H1 (cell line): ENCODE measurements at regions not wholly inside any gene's neighbourhood (a gene's known extent, or its start where the extent isn't known, plus 50 kb on each side); places are given as distances from the start of the nearest gene placed in this dataset.

Experiments
- CTCF ChIA-PET: fragments of 300-600 bp; sonication (Branson Sonifier 250); formaldehyde crosslinking; loops from one replicate; lab custom pipeline; 2021; ENCODE audit not compliant: partially characterized antibody; lab: Charles Lee
- POLR2A ChIA-PET: fragments of 300-600 bp; sonication (Branson Sonifier 250); formaldehyde crosslinking; loops from one replicate; lab custom pipeline; 2021; ENCODE audit warnings: inconsistent platforms; ENCODE audit not compliant: partially characterized antibody; lab: Charles Lee
- DNase-seq, 2 experiments: peaks; one replicate each; pipeline versions ENCODE4 v3.0.0 to v3.0.0-alpha.2; 2010 to 2022; ENCODE audit warnings: low spot score in 2 of 2, low read depth in 1 of 2, mixed read lengths in 1 of 2
- FAIRE-seq: peaks from 2 replicates; lab custom pipeline; 2011; peaks lifted over from hg19 to GRCh38; lab: Jason Lieb, UNC
- H2AFZ ChIP-seq: 2 replicates; pipeline ENCODE4 v1.8.1; 2012; ENCODE audit warnings: low read length, inconsistent platforms
- H2AK5ac ChIP-seq: 2 replicates; pipeline ENCODE4 v1.6.1; 2013; ENCODE audit warnings: low read depth, low read length
- H2BK120ac ChIP-seq: replicated peaks from 2 replicates; pipeline ENCODE3; 2013; ENCODE audit warnings: low read depth, low read length, inconsistent platforms
- H2BK12ac ChIP-seq: 2 replicates; pipeline ENCODE4 v1.6.1; 2013; ENCODE audit warnings: low read depth, low read length
- H2BK15ac ChIP-seq: 2 replicates; pipeline ENCODE4 v1.6.1; 2013; ENCODE audit warnings: low read length
- H2BK20ac ChIP-seq: 2 replicates; pipeline ENCODE4 v1.6.1; 2013; ENCODE audit warnings: low read length
- H2BK5ac ChIP-seq: 2 replicates; pipeline ENCODE4 v1.6.1; 2013; ENCODE audit warnings: low read depth, low read length
- H3K14ac ChIP-seq: 2 replicates; pipeline ENCODE4 v1.6.1; 2013; ENCODE audit warnings: inconsistent platforms; ENCODE audit not compliant: insufficient read length
- H3K18ac ChIP-seq: 2 replicates; pipeline ENCODE4 v1.6.1; 2013; ENCODE audit warnings: low read length; ENCODE audit errors: extremely low read depth
- H3K23ac ChIP-seq: 2 replicates; pipeline ENCODE4 v1.6.1; 2013; ENCODE audit warnings: inconsistent platforms; ENCODE audit not compliant: insufficient read length
- H3K23me2 ChIP-seq: 2 replicates; pipeline ENCODE4 v1.6.1; 2013; ENCODE audit warnings: low read depth, low read length
- H3K27ac ChIP-seq: 2 replicates; pipeline ENCODE4 v1.6.1; 2011; ENCODE audit warnings: low read depth, low read length, inconsistent platforms
- H3K27me3 ChIP-seq, 4 experiments: replicated peaks in 1 of 4; 1 replicate in 1 of 4; 2 replicates in 3 of 4; pipeline versions ENCODE4 v1.6.1 to v1.8.1; 2011 to 2013; ENCODE audit warnings: low read length in 3 of 4, mild to moderate bottlenecking in 3 of 4, inconsistent platforms in 2 of 4, mixed read lengths in 2 of 4, moderate library complexity in 1 of 4; ENCODE audit not compliant: control insufficient read depth in 3 of 4, insufficient read depth in 3 of 4; ENCODE audit errors: extremely low read depth in 1 of 4
- H3K36me3 ChIP-seq, 4 experiments: 2 replicates each; pipeline versions ENCODE4 v1.6.1 to v1.8.1; 2011 to 2013; ENCODE audit warnings: mild to moderate bottlenecking in 4 of 4, low read length in 3 of 4, moderate library complexity in 2 of 4, control low read depth in 1 of 4, inconsistent platforms in 1 of 4; ENCODE audit not compliant: insufficient read depth in 4 of 4, control insufficient read depth in 2 of 4
- H3K4ac ChIP-seq: replicated peaks from 2 replicates; pipeline ENCODE3; 2013; ENCODE audit warnings: low read length, low read depth, mixed read lengths, inconsistent platforms; ENCODE audit not compliant: insufficient read length
- H3K4me1 ChIP-seq, 4 experiments: replicated peaks in 1 of 4; 1 replicate in 1 of 4; 2 replicates in 3 of 4; pipeline versions ENCODE4 v1.6.1 to v1.8.1; 2011 to 2013; ENCODE audit warnings: low read length in 3 of 4, inconsistent platforms in 2 of 4, mixed read lengths in 1 of 4; ENCODE audit not compliant: insufficient read depth in 4 of 4, control insufficient read depth in 3 of 4
- H3K4me2 ChIP-seq, 2 experiments: 2 replicates each; pipeline versions ENCODE4 v1.6.1 to v1.8.1; 2011 to 2013; ENCODE audit warnings: low read depth in 2 of 2, low read length in 2 of 2, control low read depth in 1 of 2, inconsistent platforms in 1 of 2, mild to moderate bottlenecking in 1 of 2; ENCODE audit not compliant: insufficient read depth in 1 of 2
- H3K4me3 ChIP-seq, 4 experiments: fragments of 200-600, 300-600 bp in 1 of 4; sonication (generic), shearing (Covaris generic), sonication (Bioruptor Twin) in 1 of 4; 2 replicates each; pipeline versions ENCODE4 v1.5.1 to v1.8.1; 2011 to 2016; ENCODE audit warnings: low read length in 4 of 4, low read depth in 3 of 4, control low read depth in 2 of 4, inconsistent platforms in 2 of 4, mild to moderate bottlenecking in 2 of 4, mixed read lengths in 1 of 4, moderate library complexity in 1 of 4; ENCODE audit not compliant: insufficient read depth in 2 of 4; ENCODE audit errors: extremely low read depth in 1 of 4
- H3K56ac ChIP-seq: replicated peaks from 2 replicates; pipeline ENCODE3; 2013; ENCODE audit warnings: low read depth, mild to moderate bottlenecking, mixed read lengths, low read length, inconsistent platforms; ENCODE audit not compliant: insufficient read length
- H3K79me1 ChIP-seq: 2 replicates; pipeline ENCODE4 v1.6.1; 2013; ENCODE audit warnings: low read depth, low read length, control low read depth
- H3K79me2 ChIP-seq, 2 experiments: 2 replicates each; pipeline versions ENCODE4 v1.6.1 to v1.8.1; 2012 to 2013; ENCODE audit warnings: low read length in 2 of 2, mild to moderate bottlenecking in 2 of 2, inconsistent platforms in 1 of 2; ENCODE audit not compliant: insufficient read depth in 2 of 2, control insufficient read depth in 1 of 2
- H3K9ac ChIP-seq, 4 experiments: replicated peaks in 1 of 4; 1 replicate in 1 of 4; 2 replicates in 3 of 4; pipeline versions ENCODE4 v1.6.1 to v1.8.1; 2011 to 2013; ENCODE audit warnings: low read depth in 3 of 4, low read length in 3 of 4, control low read depth in 2 of 4, mild to moderate bottlenecking in 2 of 4, moderate library complexity in 2 of 4, inconsistent platforms in 1 of 4; ENCODE audit errors: extremely low read depth in 1 of 4
- H3K9me3 ChIP-seq, 2 experiments: 2 replicates each; pipeline versions ENCODE4 v1.6.1 to v1.8.1; 2012 to 2013; ENCODE audit warnings: mild to moderate bottlenecking in 2 of 2, moderate library complexity in 2 of 2, control low read depth in 1 of 2, inconsistent platforms in 1 of 2, low read depth in 1 of 2, low read length in 1 of 2, mixed read lengths in 1 of 2; ENCODE audit not compliant: insufficient read depth in 2 of 2
- H4K20me1 ChIP-seq, 2 experiments: replicated peaks in 1 of 2; 2 replicates each; pipeline versions ENCODE3 to v1.8.1; 2011 to 2013; ENCODE audit warnings: inconsistent platforms in 2 of 2, low read length in 2 of 2, mild to moderate bottlenecking in 1 of 2; ENCODE audit not compliant: insufficient read depth in 2 of 2, control insufficient read depth in 1 of 2
- H4K5ac ChIP-seq: 2 replicates; pipeline ENCODE4 v1.6.1; 2013; ENCODE audit warnings: low read length, low read depth, mixed read lengths, inconsistent platforms; ENCODE audit not compliant: insufficient read length
- H4K8ac ChIP-seq: 2 replicates; pipeline ENCODE4 v1.8.0; 2013; ENCODE audit warnings: mild to moderate bottlenecking, moderate library complexity, low read length, inconsistent platforms; ENCODE audit not compliant: insufficient read depth; ENCODE audit errors: extremely low read depth
- H4K91ac ChIP-seq: replicated peaks from 2 replicates; pipeline ENCODE3; 2013; ENCODE audit warnings: low read length, mixed read lengths, inconsistent platforms; ENCODE audit not compliant: insufficient read length
- BACH1 ChIP-seq: IDR thresholded peaks from 2 replicates; pipeline ENCODE4 v1.6.1; 2012; ENCODE audit warnings: low read length, improper control_type of control experiment
- CHD2 ChIP-seq: IDR thresholded peaks from 2 replicates; pipeline ENCODE4 v1.6.1; 2012; ENCODE audit warnings: low read length, improper control_type of control experiment
- E2F6 ChIP-seq: IDR thresholded peaks from 2 replicates; pipeline ENCODE4 v1.6.1; 2012; ENCODE audit warnings: inconsistent platforms
- GTF2F1 ChIP-seq: IDR thresholded peaks from 2 replicates; pipeline ENCODE4 v1.6.1; 2012; ENCODE audit warnings: low read depth, low read length, improper control_type of control experiment, borderline replicate concordance
- HDAC6 ChIP-seq: IDR thresholded peaks from one replicate; pipeline ENCODE4 v1.7.1; 2012; ENCODE audit warnings: low read depth, mild to moderate bottlenecking, inconsistent platforms, low read length, moderate library complexity
- KDM4A ChIP-seq: IDR thresholded peaks from one replicate; pipeline ENCODE4 v1.7.1; 2012; ENCODE audit warnings: low read depth, mild to moderate bottlenecking, moderate library complexity, low read length, inconsistent platforms; ENCODE audit not compliant: severe bottlenecking
- NANOG ChIP-seq: IDR thresholded peaks from 2 replicates; pipeline ENCODE4 v1.6.1; 2011; ENCODE audit warnings: low read length, low read depth, mild to moderate bottlenecking, inconsistent platforms; ENCODE audit not compliant: insufficient read depth, poor library complexity, severe bottlenecking
- POLR2A ChIP-seq, 2 experiments: IDR thresholded peaks; 1 replicate in 1 of 2; 2 replicates in 1 of 2; pipeline ENCODE4 v1.6.1; 2011; ENCODE audit warnings: low read depth in 2 of 2, low read length in 2 of 2, mild to moderate bottlenecking in 2 of 2; ENCODE audit errors: control extremely low read depth in 1 of 2
- POU5F1 ChIP-seq: IDR thresholded peaks from 2 replicates; pipeline ENCODE4 v1.6.1; 2011; ENCODE audit warnings: low read depth, mild to moderate bottlenecking, low read length, moderate library complexity
- RFX5 ChIP-seq: IDR thresholded peaks from 2 replicates; pipeline ENCODE4 v1.6.1; 2011; ENCODE audit warnings: low read depth, low read length, improper control_type of control experiment, borderline replicate concordance
- RXRA ChIP-seq: IDR thresholded peaks from 2 replicates; pipeline ENCODE4 v1.6.1; 2011; ENCODE audit warnings: low read depth, mild to moderate bottlenecking, low read length, moderate library complexity; ENCODE audit not compliant: insufficient read depth
- SIN3A ChIP-seq, 2 experiments: IDR thresholded peaks in 1 of 2; conservative IDR thresholded peaks in 1 of 2; 2 replicates each; pipeline ENCODE4 v1.6.1; 2011 to 2012; ENCODE audit warnings: low read length in 2 of 2, improper control_type of control experiment in 1 of 2, low read depth in 1 of 2, mild to moderate bottlenecking in 1 of 2
- SIRT6 ChIP-seq: IDR thresholded peaks from one replicate; pipeline ENCODE4 v1.7.1; 2012; ENCODE audit warnings: low read length, inconsistent platforms
- SP4 ChIP-seq: IDR thresholded peaks from 2 replicates; pipeline ENCODE4 v1.6.1; 2012; ENCODE audit warnings: low read length, inconsistent platforms
- TCF12 ChIP-seq: IDR thresholded peaks from 2 replicates; pipeline ENCODE4 v1.6.1; 2011; ENCODE audit warnings: low read depth, mild to moderate bottlenecking, low read length
- YY1 ChIP-seq: IDR thresholded peaks from 2 replicates; pipeline ENCODE4 v1.6.1; 2011; ENCODE audit warnings: low read depth, mild to moderate bottlenecking, low read length
- WGBS, 2 experiments: shearing (Covaris generic) in 1 of 2; methylation state at CpG; one replicate each; pipeline versions ENCODE4 v1.1.6 to v1.1.7; 2013 to 2015; ENCODE audit warnings: low lambda C conversion rate in 2 of 2, mixed read lengths in 2 of 2, inconsistent platforms in 1 of 2, low coverage in 1 of 2, missing lambda C conversion rate in 1 of 2; ENCODE audit not compliant: insufficient replicate concordance in 2 of 2, insufficient coverage in 1 of 2, insufficient read length in 1 of 2; ENCODE audit errors: extremely low coverage in 1 of 2, missing lambda C conversion rate in 1 of 2; 5-methylcytosine and 5-hydroxymethylcytosine counted together

DNA sequence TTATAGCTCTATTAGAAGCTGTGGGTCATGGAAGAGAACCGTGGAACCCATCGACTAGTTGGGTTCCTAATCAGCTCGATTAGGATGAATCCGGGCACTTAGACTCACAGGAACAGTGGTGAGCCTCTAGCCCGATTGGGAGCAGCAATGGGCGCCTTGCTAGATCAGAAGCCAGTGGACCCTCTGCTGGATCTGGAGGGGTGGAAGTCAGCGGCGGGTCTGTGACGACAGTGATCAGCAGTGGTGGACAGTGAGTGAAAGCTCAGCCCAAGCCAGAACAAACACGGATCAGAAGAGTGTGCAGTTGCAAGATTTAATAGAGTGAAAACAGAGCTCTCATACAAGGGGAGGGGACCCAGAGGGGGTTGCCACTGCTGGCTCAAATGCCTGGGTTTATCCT is 1170.2 kb downstream of the OTOL1 start:
- Histone ChIP-seq H2BK5ac (no peak overlapping the region), H4K20me1 (no peaks in the 10 kb centered on the region), H3K36me3 (no peaks in the 10 kb centered on the region), H3K56ac (no peak overlapping the region), H2BK15ac (no peak overlapping the region), H2BK20ac (no peak overlapping the region), H3K79me2 (no peaks in the 10 kb centered on the region), H3K27me3 (no peaks in the 10 kb centered on the region), H4K8ac (no peak overlapping the region), H4K91ac (no peak overlapping the region), H3K9me3 (no peaks in the 10 kb centered on the region), H2BK12ac (no peak overlapping the region), H3K27ac (no peak overlapping the region), H3K23ac (no peak overlapping the region), H3K9ac (no peak overlapping the region), H3K4me3 (no peak overlapping the region), H3K4ac (no peak overlapping the region), H3K14ac (no peak overlapping the region), H3K23me2 (no peaks in the 10 kb centered on the region), H3K79me1 (no peaks in the 10 kb centered on the region), H2AK5ac (no peak overlapping the region), H3K4me1 (no peaks in the 10 kb centered on the region), H2BK120ac (no peak overlapping the region), H2AFZ (no peak overlapping the region; the same call in 1 of the 2 replicates), H3K18ac (no peak overlapping the region), H3K4me2 (no peak overlapping the region), H4K5ac (no peak overlapping the region)
- DNase-seq (no peak), FAIRE-seq (no peak)
- 95% methylated on average over 10 of the region's 10 CpGs; no CpG with 5 or more reads in 1 of the 2 experiments for WGBS, 2 experiments
- CTCF ChIA-PET, result interaction anchor here (0.6 to 0.7 kb wide), 2 partner anchors 13 to 58 kb away, joined by 3 read pairs; no protein-coding TSS in a partner anchor
- TF ChIP-seq POU5F1 (no peak), SIN3A (conservative IDR thresholded peaks at IDR 0.05 in 1 of 2, IDR thresholded peaks at IDR 0.05 in 1 of 2; ENCODE audit: low read depth in 1 of 2, low read length in 2 of 2) (no peak), E2F6 (no peak), NANOG (no peak), GTF2F1 (no peak), KDM4A (no peak), POLR2A (IDR thresholded peaks at IDR 0.05; ENCODE audit: control extremely low read depth in 1 of 2, low read depth in 2 of 2, low read length in 2 of 2) (no peak), CHD2 (no peak), HDAC6 (no peak), SIRT6 (no peak), TCF12 (no peak), SP4 (no peak), BACH1 (no peak), RXRA (no peak), YY1 (no peak), RFX5 (no peak)
- POLR2A ChIA-PET, result no interaction called here
